GM10266 (cell line): ENCODE measurements at regions not wholly inside any gene's neighbourhood (a gene's known extent, or its start where the extent isn't known, plus 50 kb on each side); places are given as distances from the start of the nearest gene placed in this dataset.

Source experiments
- DNase-seq: peaks from one replicate; pipeline ENCODE4 v3.0.0; 2012; ENCODE audit errors: extremely low spot score
- CTCF ChIP-seq: IDR thresholded peaks from 2 replicates; pipeline ENCODE4 v1.5.1; 2012; ENCODE audit warnings: mild to moderate bottlenecking, low read depth; ENCODE audit not compliant: control insufficient read depth, insufficient read depth; ENCODE audit errors: missing control alignments

GRCh38 chr11:109017489-109017888, 352.6 kb downstream of the DDX10 start:
- DNase-seq = no peak
- no peak for TF ChIP-seq CTCF

- DNase-seq = no peak
- no peak for TF ChIP-seq CTCF
These were observed 353.8 kb downstream of the DDX10 start for GRCh38 chr11:109018639-109019038.

- TF ChIP-seq CTCF = no peak
- no peak for DNase-seq
These were observed 354.6 kb downstream of the DDX10 start for GRCh38 chr11:109019342-109019936.

GRCh38 chr11:109023036-109023435, 358.2 kb downstream of the DDX10 start:
- DNase-seq = no peak
- TF ChIP-seq CTCF = no peak

GRCh38 chr11:109026891-109027489, 362.1 kb downstream of the DDX10 start:
- no peak for DNase-seq
- no peak for TF ChIP-seq CTCF

- TF ChIP-seq CTCF = no peak
- no peak for DNase-seq
These were observed 363.0 kb downstream of the DDX10 start for GRCh38 chr11:109027851-109028250.

GRCh38 chr11:109029927-109030326, 365.1 kb downstream of the DDX10 start:
- DNase-seq = no peak
- TF ChIP-seq CTCF = no peak
